ENCODE measurements at regions not wholly inside any gene's neighbourhood (a gene's known extent, or its start where the extent isn't known, plus 50 kb on each side); places are given as distances from the start of the nearest gene placed in this dataset.

GRCh38 chr2:118569876-118570535 is 277.4 kb downstream of the EN1 start:
- Histone ChIP-seq H3K36me3 (no peaks in the 10 kb centered on the region), H3K4me3 (no peak overlapping the region), H3K4me1 (no peaks in the 10 kb centered on the region), H3K27me3 (no peaks in the 10 kb centered on the region), H3K9me3 (no peaks in the 10 kb centered on the region), H3K27ac (no peak overlapping the region)
- ATAC-seq (no peak), DNase-seq (no peak)
- WGBS, 4 donors: 51 to 60% (median 55%) methylated on average over 2 of the region's 2 CpGs
- intact Hi-C loops (cut with DNase I): no loop called here
- no peak for TF ChIP-seq POLR2A (IDR thresholded peaks at IDR 0.05)
- no peak for TF ChIP-seq CTCF (IDR thresholded peaks at IDR 0.05)

DNA sequence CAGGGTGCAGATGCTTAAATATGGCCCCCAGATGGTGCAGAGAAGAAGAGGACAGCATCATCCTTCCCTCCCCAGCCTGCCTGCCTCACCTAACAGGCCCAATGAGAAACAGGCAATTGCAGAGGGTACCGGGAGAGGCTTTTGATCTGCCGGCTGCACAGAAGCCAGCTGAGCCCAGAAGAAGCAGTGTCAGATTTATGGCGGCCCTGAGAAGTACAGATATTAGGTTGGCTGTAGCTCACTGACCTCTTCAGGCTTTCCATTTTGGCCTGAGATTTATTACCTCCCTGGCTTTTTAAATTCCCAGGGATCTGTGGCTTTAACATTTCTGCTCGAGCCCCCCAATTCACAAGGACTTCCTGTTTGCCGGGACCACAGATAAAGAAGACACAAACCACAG is 278.7 kb downstream of the EN1 start:
- H3K9me3 ChIP-seq: no peaks in the 10 kb centered on the region
- intact Hi-C loops (cut with DNase I): no loop called here
- H3K27me3 ChIP-seq: no peaks in the 10 kb centered on the region
- H3K27ac ChIP-seq: no peak overlapping the region
- no peaks in the 10 kb centered on the region for H3K4me1 ChIP-seq
- ATAC-seq (no peak), DNase-seq (no peak)
- no peaks in the 10 kb centered on the region for H3K36me3 ChIP-seq
- 48 to 67% (median 50%) methylated on average over 4 to 5 of the region's 5 CpGs for WGBS, 4 donors
- no peak overlapping the region for H3K4me3 ChIP-seq
- TF ChIP-seq CTCF (IDR thresholded peaks at IDR 0.05) (no peak), POLR2A (IDR thresholded peaks at IDR 0.05) (no peak)

DNA sequence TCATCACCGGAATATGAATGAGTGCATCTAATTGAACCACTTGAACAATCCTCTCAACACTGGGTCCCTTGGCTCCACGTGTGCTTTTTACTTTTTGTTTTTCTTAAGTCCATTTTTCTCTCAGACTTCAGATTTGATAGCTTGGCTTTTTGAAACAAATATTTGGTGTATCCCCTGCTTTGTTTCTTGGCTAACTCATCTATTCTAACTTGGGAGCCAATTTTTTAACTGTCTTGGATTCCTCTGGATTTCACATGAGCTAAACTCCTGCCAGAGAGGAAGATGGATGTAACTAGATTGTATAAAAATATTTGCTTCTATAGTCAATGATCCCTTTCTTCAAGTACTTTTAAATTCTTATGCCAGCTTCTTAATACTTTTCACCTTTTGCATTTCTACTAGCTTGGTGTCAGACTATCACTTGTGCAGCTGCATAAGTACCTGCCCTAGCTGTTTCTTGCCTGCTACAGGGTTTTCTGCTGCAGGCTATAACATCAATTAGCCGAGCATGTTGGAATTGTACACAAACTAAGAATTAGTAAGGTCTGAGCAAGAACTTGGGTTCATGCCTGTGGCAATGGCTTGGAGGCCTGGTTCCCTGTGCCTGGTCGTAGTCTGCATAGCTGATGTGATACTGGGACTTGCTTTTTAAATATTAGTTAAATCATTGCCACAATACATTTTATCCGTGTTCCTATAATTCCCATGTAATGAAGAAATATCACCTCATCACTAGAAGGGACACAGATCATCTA is 281.5 kb downstream of the EN1 start:
- 66 to 72% (median 68%) methylated on average over 5 of the region's 5 CpGs for WGBS, 4 donors
- Histone ChIP-seq H3K36me3 (no peaks in the 10 kb centered on the region), H3K4me3 (no peak overlapping the region), H3K4me1 (no peaks in the 10 kb centered on the region), H3K27me3 (no peaks in the 10 kb centered on the region), H3K9me3 (no peaks in the 10 kb centered on the region), H3K27ac (no peak overlapping the region)
- no peak for TF ChIP-seq CTCF (IDR thresholded peaks at IDR 0.05)
- no peak for TF ChIP-seq POLR2A (IDR thresholded peaks at IDR 0.05)
- DNase-seq (no peak), ATAC-seq (no peak)
- intact Hi-C loops (cut with DNase I): no loop called here

- DNase-seq (no peak), ATAC-seq (no peak)
- H3K27me3 ChIP-seq: no peaks in the 10 kb centered on the region
- no peak for TF ChIP-seq POLR2A (IDR thresholded peaks at IDR 0.05)
- TF ChIP-seq CTCF (IDR thresholded peaks at IDR 0.05): no peak
- H3K36me3 ChIP-seq: no peaks in the 10 kb centered on the region
- H3K9me3 ChIP-seq: no peaks in the 10 kb centered on the region
- intact Hi-C loops (cut with DNase I): no loop called here
- H3K27ac ChIP-seq: no peak overlapping the region
- H3K4me1 ChIP-seq: no peaks in the 10 kb centered on the region
- H3K4me3 ChIP-seq: no peak overlapping the region
- 47 to 73% (median 53%) methylated on average over 4 to 6 of the region's 6 CpGs for WGBS, 4 donors
These were observed 282.1 kb downstream of the EN1 start for GRCh38 chr2:118565301-118565700.
